C1 segment of cervical spinal cord (tissue), 14 donors: ENCODE measurements at regions not wholly inside any gene's neighbourhood (a gene's known extent, or its start where the extent isn't known, plus 50 kb on each side); places are given as distances from the start of the nearest gene placed in this dataset.
"Not testable (repeated sequence)": the region's sequence is repeated elsewhere in the genome, so short reads cannot be mapped to it uniquely, and the experiment has no call there.

Experiments
- DNase-seq, 14 donors: peaks; one replicate each; lab custom pipeline; 2025; lab: John Stamatoyannopoulos, UW

GRCh38 chr4:67412153-67412712, 133.1 kb downstream of the CENPC start:
- not testable (repeated sequence) for DNase-seq

- no peak for DNase-seq
These were observed 142.0 kb downstream of the CENPC start for GRCh38 chr4:67403342-67403741.

GRCh38 chr4:67401902-67402301, 143.4 kb downstream of the CENPC start:
- no peak for DNase-seq

GRCh38 chr4:67397931-67398330, 147.4 kb downstream of the CENPC start:
- DNase-seq, result no peak

- no peak for DNase-seq
These were observed 148.3 kb downstream of the CENPC start for GRCh38 chr4:67397031-67397430.

GRCh38 chr4:67396008-67396407, 149.3 kb downstream of the CENPC start:
- DNase-seq, result no peak

GRCh38 chr4:67394879-67395278, 150.4 kb downstream of the CENPC start:
- no peak for DNase-seq

GRCh38 chr4:67393699-67394281, 151.5 kb downstream of the CENPC start:
- no peak for DNase-seq

- DNase-seq, result no peak
These were observed 152.3 kb downstream of the CENPC start for GRCh38 chr4:67393007-67393406.

- DNase-seq, result not testable (repeated sequence)
These were observed 163.9 kb downstream of the CENPC start for GRCh38 chr4:67381406-67381804.

- DNase-seq, result not testable (repeated sequence)
These were observed 164.4 kb downstream of the CENPC start for GRCh38 chr4:67380702-67381405.

GRCh38 chr4:67380154-67380553, 165.1 kb downstream of the CENPC start:
- no peak for DNase-seq

- DNase-seq, result no peak
These were observed 170.0 kb downstream of the CENPC start for GRCh38 chr4:67375291-67375690.

- no peak for DNase-seq
These were observed 173.7 kb downstream of the CENPC start for GRCh38 chr4:67371615-67372014.

GRCh38 chr4:67366311-67366861, 178.9 kb downstream of the CENPC start:
- DNase-seq, result no peak

GRCh38 chr4:67365661-67366245, 179.6 kb downstream of the CENPC start:
- peak in 1 of 14 donors; percentile 1 for DNase-seq

- DNase-seq, result no peak
These were observed 189.5 kb downstream of the CENPC start for GRCh38 chr4:67355806-67356205.

- DNase-seq, result no peak
These were observed 198.6 kb downstream of the CENPC start for GRCh38 chr4:67346654-67347053.

- no peak for DNase-seq
These were observed 200.5 kb downstream of the CENPC start for GRCh38 chr4:67344594-67345380.

GRCh38 chr4:67343199-67343598, 202.1 kb downstream of the CENPC start:
- DNase-seq, result no peak

GRCh38 chr4:67342291-67342690, 203.0 kb downstream of the CENPC start:
- no peak for DNase-seq

GRCh38 chr4:67333664-67334063, 211.6 kb downstream of the CENPC start:
- DNase-seq, result no peak
